IMR-90 (cell line): ENCODE measurements at regions not wholly inside any gene's neighbourhood (a gene's known extent, or its start where the extent isn't known, plus 50 kb on each side); places are given as distances from the start of the nearest gene placed in this dataset.
A peak's percentile ranks its signal among the peaks of the same experiment; 100 is the strongest.

Source experiments
- CHD1 ChIP-seq: IDR thresholded peaks from 2 replicates; pipeline ENCODE4 v1.6.1; 2012; ENCODE audit warnings: low read depth, low read length, improper control_type of control experiment
- CTCF ChIP-seq: conservative IDR thresholded peaks from 2 replicates; pipeline ENCODE4 v1.5.1; 2012; ENCODE audit warnings: mild to moderate bottlenecking, low read depth, low read length, improper control_type of control experiment
- MAFK ChIP-seq: IDR thresholded peaks from 2 replicates; pipeline ENCODE4 v1.6.1; 2012; ENCODE audit warnings: low read depth, low read length, improper control_type of control experiment
- MAZ ChIP-seq: IDR thresholded peaks from 2 replicates; pipeline ENCODE4 v1.6.1; 2012; ENCODE audit warnings: low read depth, mild to moderate bottlenecking, low read length, improper control_type of control experiment, moderate library complexity, borderline replicate concordance
- POLR2A ChIP-seq: IDR thresholded peaks from 2 replicates; pipeline ENCODE4 v1.6.1; 2012; ENCODE audit warnings: mild to moderate bottlenecking, low read depth, low read length
- RCOR1 ChIP-seq: IDR thresholded peaks from 2 replicates; pipeline ENCODE4 v1.6.1; 2012; ENCODE audit warnings: mild to moderate bottlenecking, low read length, improper control_type of control experiment; ENCODE audit not compliant: insufficient replicate concordance
- SMC3 ChIP-seq: fragments of 150-350 bp; IDR thresholded peaks from 2 replicates; pipeline ENCODE4 v1.6.1; 2016; ENCODE audit warnings: low read depth, mild to moderate bottlenecking, antibody characterized with exemption, low read length, moderate library complexity
- USF2 ChIP-seq: fragments of 150-350 bp; IDR thresholded peaks from 2 replicates; pipeline ENCODE4 v1.6.1; 2017; ENCODE audit warnings: mild to moderate bottlenecking, antibody characterized with exemption, low read length, low read depth

- TF ChIP-seq CTCF: no peak
- TF ChIP-seq POLR2A: peak; percentile 24; the same call in 1 of the 2 replicates
- peak; percentile 41; the same call in 1 of the 2 replicates for TF ChIP-seq MAFK
- TF ChIP-seq MAZ: no peak
- peak; percentile 25; the same call in 1 of the 2 replicates for TF ChIP-seq USF2
- no peak for TF ChIP-seq CHD1
- peak; percentile 21; the same call in 1 of the 2 replicates for TF ChIP-seq SMC3
- no peak for TF ChIP-seq RCOR1
These were observed 57.0 kb upstream of the NR2F2 start for GRCh38 chr15:96273317-96274086.
